Testis (tissue), 2 donors: ENCODE measurements at regions not wholly inside any gene's neighbourhood (a gene's known extent, or its start where the extent isn't known, plus 50 kb on each side); places are given as distances from the start of the nearest gene placed in this dataset.
"Not testable (repeated sequence)": the region's sequence is repeated elsewhere in the genome, so short reads cannot be mapped to it uniquely, and the experiment has no call there.

Experiments
- DNase-seq: peaks from one replicate; pipeline ENCODE4 v3.0.0-alpha.2; 2019
- H3K27ac ChIP-seq, 2 donors: fragments of 200-600 bp; sonication (generic); one replicate each; pipeline ENCODE4 v1.5.1; 2019
- H3K27me3 ChIP-seq: fragments of 200-600 bp; sonication (generic); one replicate; pipeline ENCODE4 v1.5.1; 2019
- H3K36me3 ChIP-seq: fragments of 200-600 bp; sonication (generic); one replicate; pipeline ENCODE4 v1.5.1; 2017; ENCODE audit warnings: low read depth; ENCODE audit errors: missing control alignments
- H3K4me1 ChIP-seq: fragments of 200-600 bp; sonication (generic); one replicate; pipeline ENCODE4 v1.5.1; 2019
- H3K4me3 ChIP-seq, 2 donors: fragments of 200-600 bp; sonication (generic); one replicate each; pipeline ENCODE4 v1.5.1; 2017 to 2019
- H3K9me3 ChIP-seq: fragments of 200-600 bp; sonication (generic); one replicate; pipeline ENCODE4 v1.5.1; 2017
- POLR2A ChIP-seq: fragments of 450-650 bp; IDR thresholded peaks from one replicate; pipeline ENCODE4 v1.6.1; 2017; ENCODE audit warnings: antibody characterized with exemption, mild to moderate bottlenecking, moderate library complexity
- WGBS, 2 donors: methylation state at CpG; one replicate each; pipeline ENCODE4 v1.1.5; 2018; 5-methylcytosine and 5-hydroxymethylcytosine counted together
- intact Hi-C: fragments of 100-400 bp; cut with DNase I; formaldehyde crosslinking; loops from one replicate; pipeline ENCODE4 v1.15.1; 2023; ENCODE audit warnings: low total_unique reads
- TF ChIP-seq, protein P1 (sequence below), 3 experiments: fragments of 450-650 bp in 2 of 3; fragments of 200-600 bp in 1 of 3; sonication (generic) in 1 of 3; IDR thresholded peaks; one replicate each; pipeline ENCODE4 v1.5.1; 2016 to 2019; ENCODE audit warnings: antibody characterized with exemption in 3 of 3, mild to moderate bottlenecking in 2 of 3, moderate library complexity in 1 of 3

DNA sequence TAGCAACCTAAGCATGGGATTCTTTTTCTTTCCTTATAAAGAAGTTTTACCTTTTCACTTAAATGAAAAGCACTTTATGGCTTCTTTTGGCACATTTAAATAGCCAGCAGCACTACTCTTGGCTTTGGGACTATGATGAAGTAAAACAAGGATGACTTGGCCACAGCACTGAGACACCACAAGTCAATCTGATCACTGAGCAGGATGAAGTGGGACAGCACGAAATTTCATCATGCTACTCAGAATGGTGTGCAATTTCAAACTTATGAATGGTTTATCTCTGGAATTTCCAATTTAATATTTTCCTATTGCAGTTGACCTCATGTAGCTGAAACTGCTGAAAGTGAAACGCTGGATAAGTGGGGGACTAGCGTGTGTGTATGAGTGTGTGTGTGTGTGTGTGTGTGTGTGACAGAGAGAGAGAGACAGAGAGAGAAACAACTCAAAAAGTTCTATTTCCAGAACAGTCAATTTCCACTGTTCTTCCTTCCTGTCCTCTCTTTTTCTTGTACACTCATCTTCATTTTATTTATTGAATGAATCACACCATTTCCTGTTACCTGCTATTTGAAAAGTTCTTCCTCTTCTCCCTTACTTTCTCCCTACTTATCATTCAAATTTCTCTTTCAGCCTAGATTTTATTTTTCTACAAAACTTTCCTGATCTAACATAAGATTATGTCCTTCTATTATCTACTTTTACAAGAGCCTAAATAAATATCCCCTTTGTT lies 414.2 kb upstream of the MIR17HG start:
- Histone ChIP-seq H3K4me1 (no peaks in the 10 kb centered on the region), H3K9me3 (no peaks in the 10 kb centered on the region), H3K4me3 (no peak overlapping the region), H3K36me3 (no peaks in the 10 kb centered on the region), H3K27ac (no peak overlapping the region), H3K27me3 (no peaks in the 10 kb centered on the region)
- intact Hi-C loops, result no loop called here
- DNase-seq, result no peak
- WGBS, 2 donors, result 56 to 64% methylated on average over 3 of the region's 3 CpGs
- TF ChIP-seq, protein P1, sequence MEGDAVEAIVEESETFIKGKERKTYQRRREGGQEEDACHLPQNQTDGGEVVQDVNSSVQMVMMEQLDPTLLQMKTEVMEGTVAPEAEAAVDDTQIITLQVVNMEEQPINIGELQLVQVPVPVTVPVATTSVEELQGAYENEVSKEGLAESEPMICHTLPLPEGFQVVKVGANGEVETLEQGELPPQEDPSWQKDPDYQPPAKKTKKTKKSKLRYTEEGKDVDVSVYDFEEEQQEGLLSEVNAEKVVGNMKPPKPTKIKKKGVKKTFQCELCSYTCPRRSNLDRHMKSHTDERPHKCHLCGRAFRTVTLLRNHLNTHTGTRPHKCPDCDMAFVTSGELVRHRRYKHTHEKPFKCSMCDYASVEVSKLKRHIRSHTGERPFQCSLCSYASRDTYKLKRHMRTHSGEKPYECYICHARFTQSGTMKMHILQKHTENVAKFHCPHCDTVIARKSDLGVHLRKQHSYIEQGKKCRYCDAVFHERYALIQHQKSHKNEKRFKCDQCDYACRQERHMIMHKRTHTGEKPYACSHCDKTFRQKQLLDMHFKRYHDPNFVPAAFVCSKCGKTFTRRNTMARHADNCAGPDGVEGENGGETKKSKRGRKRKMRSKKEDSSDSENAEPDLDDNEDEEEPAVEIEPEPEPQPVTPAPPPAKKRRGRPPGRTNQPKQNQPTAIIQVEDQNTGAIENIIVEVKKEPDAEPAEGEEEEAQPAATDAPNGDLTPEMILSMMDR (IDR thresholded peaks at IDR 0.05), result no peak
- no peak for TF ChIP-seq POLR2A

DNA sequence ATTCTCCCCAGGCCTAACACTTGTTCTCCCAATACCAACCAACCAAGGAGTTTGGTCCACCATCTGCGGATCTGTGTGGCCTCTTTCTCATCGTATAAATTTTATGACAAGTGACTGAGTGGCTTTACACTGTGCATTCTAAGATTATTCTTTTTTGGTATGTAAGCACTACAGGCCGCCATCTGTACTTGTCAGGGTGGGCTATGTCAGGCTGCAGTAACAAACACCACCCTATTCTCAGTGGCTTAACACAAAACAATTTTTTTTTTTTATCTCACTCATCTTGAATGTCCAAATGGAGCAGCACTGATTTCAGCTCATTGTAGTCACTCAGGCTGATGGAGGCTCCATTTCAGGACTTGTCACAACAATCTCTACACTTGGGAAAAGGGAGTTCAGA lies 412.7 kb upstream of the MIR17HG start:
- Histone ChIP-seq H3K27me3 (no peaks in the 10 kb centered on the region), H3K4me1 (no peaks in the 10 kb centered on the region), H3K27ac (no peak overlapping the region), H3K4me3 (no peak overlapping the region), H3K9me3 (no peaks in the 10 kb centered on the region), H3K36me3 (no peaks in the 10 kb centered on the region)
- intact Hi-C loops, result no loop called here
- DNase-seq, result no peak
- TF ChIP-seq, protein P1 (IDR thresholded peaks at IDR 0.05), result no peak
- TF ChIP-seq POLR2A, result no peak
- WGBS, 2 donors, result 97 to 98% methylated on average over 3 of the region's 3 CpGs

DNA sequence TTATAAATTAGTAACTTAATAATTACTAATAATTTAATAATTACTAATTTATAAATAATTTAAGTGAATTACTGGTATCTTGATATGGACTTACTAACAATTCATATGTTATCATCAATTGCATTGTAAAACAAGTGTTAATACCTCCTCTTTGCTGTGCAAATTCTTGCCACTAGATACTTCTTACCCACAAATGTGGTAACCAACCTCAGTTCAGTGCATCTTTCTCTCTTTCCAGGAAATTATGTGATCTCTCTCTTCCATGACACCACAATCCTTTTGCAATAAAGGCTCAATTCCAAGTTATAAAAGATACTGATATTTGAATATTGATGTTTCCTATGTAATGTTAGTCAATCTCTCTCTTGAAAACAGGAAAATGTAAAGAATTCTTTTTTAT lies 408.6 kb upstream of the MIR17HG start:
- Histone ChIP-seq H3K4me3 (no peak overlapping the region), H3K9me3 (no peaks in the 10 kb centered on the region), H3K4me1 (no peaks in the 10 kb centered on the region), H3K27ac (no peak overlapping the region), H3K27me3 (no peaks in the 10 kb centered on the region), H3K36me3 (no peaks in the 10 kb centered on the region)
- no peak for DNase-seq
- no peak for TF ChIP-seq POLR2A
- TF ChIP-seq, protein P1 (IDR thresholded peaks at IDR 0.05), result no peak
- intact Hi-C loops, result no loop called here

DNA sequence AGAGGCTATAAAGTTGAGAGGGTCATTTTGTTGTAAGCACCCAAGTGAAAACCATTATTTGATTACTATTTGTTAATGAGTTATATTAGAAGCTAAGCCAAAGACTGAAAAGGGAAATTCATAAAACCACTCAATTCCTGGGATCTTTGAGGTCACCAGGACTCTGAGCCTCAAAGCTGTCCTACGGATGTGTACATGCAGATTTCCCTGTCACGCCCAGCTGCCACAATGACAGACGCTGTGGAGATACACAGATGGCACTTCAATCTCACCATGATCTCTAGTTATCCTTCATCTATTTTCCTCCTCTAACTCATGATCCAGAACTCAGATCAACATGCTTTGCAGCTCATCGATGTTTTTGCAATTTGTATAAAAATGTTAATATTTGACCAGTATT lies 403.5 kb upstream of the MIR17HG start:
- H3K27me3 ChIP-seq, result no peaks in the 10 kb centered on the region
- intact Hi-C loops, result no loop called here

DNA sequence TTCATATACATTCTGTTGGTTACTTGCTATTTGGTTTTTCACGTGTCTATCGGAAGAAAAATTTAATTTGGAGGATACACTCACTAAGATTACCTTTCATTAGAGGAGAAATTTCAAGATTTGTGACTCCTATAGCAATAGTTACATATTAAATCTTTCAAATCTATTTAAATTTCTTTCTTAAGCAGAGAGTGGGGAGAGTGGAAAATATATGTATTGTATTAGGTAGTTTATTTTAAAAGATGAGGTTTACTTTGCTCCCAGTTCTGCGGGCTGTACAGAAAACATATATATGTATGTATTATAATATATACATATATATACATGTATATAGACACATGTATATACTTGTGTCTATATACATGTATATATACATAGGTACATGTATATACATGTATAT lies 402.3 kb upstream of the MIR17HG start:
- H3K36me3 ChIP-seq, H3K27ac ChIP-seq, H3K27me3 ChIP-seq, intact Hi-C loops, H3K4me1 ChIP-seq, H3K4me3 ChIP-seq, H3K9me3 ChIP-seq, DNase-seq: not testable (repeated sequence)
- 92 to 94% methylated on average over 3 of the region's 3 CpGs for WGBS, 2 donors

More for the DNA sequence above, 403.5 kb upstream of the MIR17HG start:
- Histone ChIP-seq H3K4me3 (no peak overlapping the region), H3K27ac (no peak overlapping the region), H3K36me3 (no peaks in the 10 kb centered on the region), H3K9me3 (no peaks in the 10 kb centered on the region), H3K4me1 (no peaks in the 10 kb centered on the region)
- no peak for TF ChIP-seq POLR2A
- TF ChIP-seq, protein P1 (IDR thresholded peaks at IDR 0.05), result no peak
- no peak for DNase-seq
- WGBS, 2 donors, result 83 to 88% methylated on average over 4 of the region's 4 CpGs

DNA sequence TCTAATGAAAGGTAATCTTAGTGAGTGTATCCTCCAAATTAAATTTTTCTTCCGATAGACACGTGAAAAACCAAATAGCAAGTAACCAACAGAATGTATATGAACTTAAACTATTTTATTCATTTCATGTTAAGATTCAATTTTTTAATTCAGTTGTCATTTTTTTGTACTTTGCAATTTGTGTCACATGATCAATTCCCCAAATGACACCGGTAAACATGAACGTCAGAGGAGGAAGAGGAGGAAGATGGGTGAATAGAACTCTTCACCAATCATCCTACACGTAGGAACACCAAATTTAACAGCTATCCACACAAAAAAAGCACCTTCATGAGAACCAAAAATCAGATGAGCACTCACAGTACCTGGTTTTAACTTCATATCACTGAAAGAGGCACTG lies 401.4 kb upstream of the MIR17HG start:
- H3K4me1 ChIP-seq, intact Hi-C loops, H3K9me3 ChIP-seq, H3K36me3 ChIP-seq, H3K4me3 ChIP-seq, H3K27ac ChIP-seq, DNase-seq, H3K27me3 ChIP-seq: not testable (repeated sequence)
- 80 to 82% methylated on average over 5 of the region's 5 CpGs for WGBS, 2 donors
